CD4-positive, alpha-beta T cell treated with Interferon alpha-2 for 1 hour (primary cell): ENCODE measurements at regions not wholly inside any gene's neighbourhood (a gene's known extent, or its start where the extent isn't known, plus 50 kb on each side); places are given as distances from the start of the nearest gene placed in this dataset.
A peak's percentile ranks its signal among the peaks of the same experiment; 100 is the strongest.
"Not testable (repeated sequence)": the region's sequence is repeated elsewhere in the genome, so short reads cannot be mapped to it uniquely, and the experiment has no call there.

Source experiments
- DNase-seq, 2 donors: peaks; one replicate each; pipeline ENCODE4 v3.0.0-alpha.2; 2020 to 2022

DNA sequence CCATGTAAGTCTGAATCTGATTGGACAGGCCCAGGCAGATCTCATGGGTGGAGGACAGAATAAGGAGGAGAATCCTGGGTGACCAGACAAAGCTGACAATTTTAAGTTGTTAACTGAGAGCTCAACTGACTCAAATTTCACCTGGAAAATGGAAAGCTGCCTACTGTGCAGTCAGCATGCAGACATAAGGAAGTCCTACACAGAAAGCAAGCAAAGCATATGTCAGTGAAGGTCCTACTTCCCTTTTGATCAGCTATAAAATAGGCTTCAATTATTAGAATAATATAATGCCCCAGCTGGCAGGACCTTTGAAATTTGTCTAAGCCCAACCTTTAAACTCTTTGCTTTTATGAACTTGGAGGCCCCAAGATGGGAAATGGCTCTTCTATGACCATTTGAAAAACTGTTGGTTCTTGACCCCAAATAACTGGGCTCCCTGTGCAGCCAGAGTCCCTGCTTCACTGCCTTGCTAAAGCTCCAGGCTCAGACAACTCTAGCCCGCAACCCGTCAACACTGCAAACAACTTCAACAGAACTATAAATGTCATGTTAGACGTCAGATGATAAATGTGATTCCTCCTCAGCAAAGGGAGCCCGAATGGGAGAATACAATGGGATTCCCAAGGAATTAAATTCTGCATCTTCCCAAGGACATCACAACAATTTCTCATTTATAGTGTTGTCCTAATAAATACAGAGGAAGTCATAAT, 118.9 kb upstream of the ADRA1B start:
- no peak for DNase-seq

DNA sequence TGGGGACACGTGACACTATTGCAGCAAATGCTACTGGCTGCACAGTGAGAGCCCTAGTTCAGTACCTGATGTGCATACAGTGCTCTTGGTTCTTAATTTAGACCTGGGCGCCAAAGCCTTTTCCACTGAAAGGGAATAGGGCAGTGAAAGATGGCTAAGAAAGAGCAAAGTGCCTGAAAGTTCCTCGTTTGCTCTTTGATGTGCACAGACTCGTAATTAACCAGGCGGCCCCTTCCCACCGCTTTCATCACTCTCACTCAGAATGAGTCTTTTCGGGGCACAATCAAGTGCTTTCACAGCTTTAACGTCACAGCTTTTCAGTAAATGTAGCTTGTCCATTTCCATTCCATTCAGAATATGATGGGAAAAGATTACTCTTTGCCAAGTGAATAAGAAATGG, 116.6 kb upstream of the ADRA1B start:
- no peak for DNase-seq

DNA sequence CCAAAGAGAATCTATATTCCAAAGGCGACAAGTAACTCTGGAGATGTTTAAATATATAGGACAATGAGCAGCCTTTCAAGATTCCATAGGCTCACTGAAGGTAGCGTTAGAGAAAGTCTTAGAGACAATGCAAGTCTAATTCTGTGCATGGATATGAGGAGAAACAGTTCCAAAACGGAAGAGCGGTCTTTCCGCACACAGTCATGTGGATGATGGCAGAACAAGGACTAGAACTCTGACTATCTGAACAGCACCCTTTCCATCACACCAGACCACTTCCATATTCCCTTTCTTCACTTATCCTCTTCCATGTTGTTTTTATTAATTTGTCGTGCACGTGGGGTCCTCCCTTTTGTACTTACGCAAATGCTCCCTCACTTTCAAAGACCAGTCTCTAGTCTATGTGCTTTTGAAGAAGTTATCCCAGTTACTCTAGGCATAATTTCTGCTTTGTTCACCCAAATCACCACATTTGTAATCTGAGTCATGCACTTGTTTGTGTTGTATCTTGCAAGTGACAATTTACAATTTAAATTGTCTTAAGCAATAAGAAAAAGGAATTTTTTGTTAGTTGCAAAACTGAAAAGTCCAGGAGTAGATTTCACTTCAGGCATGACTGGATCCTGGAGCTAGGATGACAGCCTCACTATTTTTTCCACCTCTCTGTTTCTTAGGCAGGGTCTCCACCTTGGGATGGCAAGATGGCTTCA, 116.0 kb upstream of the ADRA1B start:
- DNase-seq = no peak

DNA sequence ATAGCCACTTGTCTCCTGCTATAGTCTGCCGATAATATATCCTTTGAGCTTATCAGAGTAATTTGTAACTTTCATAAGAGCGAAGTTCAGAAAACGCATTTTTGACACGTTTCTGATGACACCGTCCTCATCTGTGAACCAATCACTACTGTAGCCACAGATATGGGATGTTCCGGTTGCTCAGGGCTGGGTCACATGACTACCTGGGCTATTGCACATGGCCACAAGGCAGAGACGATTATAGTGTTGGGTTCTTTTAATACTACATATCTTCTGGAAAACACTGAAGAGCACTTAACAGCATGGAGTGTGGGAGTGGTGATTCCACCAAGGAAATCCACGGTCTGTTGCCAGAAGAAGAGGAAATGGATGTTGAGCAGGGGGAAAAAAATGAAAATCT, 115.0 kb upstream of the ADRA1B start:
- DNase-seq = no peak

DNA sequence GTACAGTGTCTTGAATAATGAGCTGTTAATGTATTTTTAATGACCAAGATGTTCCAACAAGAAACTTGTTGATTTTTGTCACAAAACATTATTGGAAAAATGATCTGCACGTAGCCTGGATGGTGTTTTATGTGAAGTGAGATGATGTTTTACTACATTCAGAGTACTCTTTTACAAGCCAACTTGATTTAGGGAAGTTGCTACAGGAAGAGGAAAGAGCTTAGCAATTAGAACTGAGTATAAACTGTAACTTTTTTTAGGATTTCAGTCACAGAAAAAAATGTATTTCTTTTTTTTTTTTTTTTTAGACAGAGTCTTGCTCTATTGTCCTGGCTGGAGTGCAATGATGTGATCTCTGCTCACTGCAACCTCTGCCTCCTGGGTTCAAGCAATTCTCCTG, 113.6 kb upstream of the ADRA1B start:
- DNase-seq = no peak

DNA sequence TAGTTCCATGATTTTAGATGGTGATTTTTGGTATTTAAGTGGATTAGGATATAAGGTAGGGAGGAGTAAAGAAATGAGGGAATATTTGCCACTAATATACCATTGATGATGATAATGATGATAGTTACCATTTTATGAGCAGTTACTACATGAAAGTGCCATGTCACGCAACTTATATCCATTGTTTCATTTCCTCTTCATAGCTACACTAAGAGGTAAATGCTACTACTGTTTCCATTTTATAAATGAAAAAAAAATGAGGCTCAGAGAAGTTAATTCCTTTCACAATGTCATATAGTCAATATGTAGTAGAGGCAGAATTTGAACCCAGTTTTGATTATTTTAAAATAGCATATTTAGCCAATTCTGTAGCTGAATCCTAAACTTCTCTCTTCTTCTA, 112.2 kb upstream of the ADRA1B start:
- no peak for DNase-seq

DNA sequence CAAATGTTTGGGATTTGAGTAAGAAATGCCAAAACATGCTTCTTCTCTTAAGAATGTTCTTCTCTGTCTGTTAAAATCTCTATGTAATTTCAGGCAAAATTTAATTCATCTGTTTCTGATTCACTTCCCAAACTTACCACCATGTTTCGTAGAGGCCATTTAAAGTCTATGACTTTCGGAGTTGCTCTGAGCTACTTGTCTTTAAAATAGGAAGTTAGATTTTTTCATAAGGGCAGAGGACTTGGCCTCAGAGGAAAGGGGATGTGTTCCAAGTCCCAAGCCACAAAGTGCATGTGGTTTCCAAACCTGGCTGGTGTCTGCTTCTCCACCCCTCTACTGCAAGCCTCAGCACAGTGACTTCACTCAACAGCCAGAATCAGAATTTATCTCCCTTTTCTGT, 111.3 kb upstream of the ADRA1B start:
- peak; percentile 21 to 37 for DNase-seq

DNA sequence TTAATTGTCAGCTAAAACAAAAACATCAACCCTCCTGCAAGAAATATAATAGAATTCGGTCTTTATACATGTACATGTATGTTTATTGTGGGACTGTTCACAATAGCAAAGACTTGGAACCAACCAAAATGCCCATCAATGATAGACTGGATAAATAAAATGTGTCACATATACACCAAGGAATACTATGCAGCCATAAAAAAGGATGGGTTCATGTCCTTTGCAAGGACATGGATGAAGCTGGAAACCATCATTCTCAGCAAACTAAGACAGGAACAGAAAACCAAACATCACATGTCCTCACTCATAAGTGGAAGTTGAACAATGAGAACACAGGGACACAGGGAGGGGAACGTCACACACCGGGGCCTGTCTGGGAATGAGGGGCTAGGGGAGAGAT, 109.1 kb upstream of the ADRA1B start:
- DNase-seq = not testable (repeated sequence)

DNA sequence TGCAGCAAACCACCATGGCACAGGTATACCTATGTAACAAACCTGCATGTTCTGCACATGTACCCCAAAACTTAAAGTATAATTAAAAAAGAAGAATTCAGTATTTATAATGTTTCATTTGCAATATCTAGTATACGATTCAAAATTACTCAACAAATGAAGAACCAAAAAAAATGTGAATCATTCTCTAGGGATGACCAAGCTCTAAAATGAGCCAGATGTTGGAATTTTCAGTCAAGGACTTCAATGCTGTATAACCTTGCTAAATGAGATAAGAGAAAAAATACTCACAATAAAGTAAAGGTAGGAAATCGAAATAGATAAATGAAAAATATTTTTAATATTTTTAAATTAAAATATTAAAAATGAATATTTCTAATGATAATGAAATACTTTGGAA, 108.7 kb upstream of the ADRA1B start:
- no peak for DNase-seq

DNA sequence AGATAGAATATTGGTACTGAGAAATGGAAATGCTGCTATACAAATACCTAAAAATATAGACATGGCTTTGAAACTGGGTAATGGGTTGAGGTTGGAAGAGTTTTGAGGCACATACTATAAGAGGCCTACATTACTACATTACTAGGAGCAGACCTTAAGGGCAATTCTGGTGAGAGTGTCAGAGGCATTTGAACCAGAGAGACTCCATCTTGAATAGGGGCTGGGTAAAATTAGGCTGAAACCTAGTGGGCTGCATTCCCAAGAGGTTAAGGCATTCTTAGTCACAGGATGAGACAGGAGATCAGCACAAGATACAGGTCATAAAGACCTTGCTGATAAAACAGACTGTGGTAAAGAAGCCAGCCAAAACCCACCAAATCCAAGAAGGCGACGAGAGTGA, 104.6 kb upstream of the ADRA1B start:
- DNase-seq = no peak

DNA sequence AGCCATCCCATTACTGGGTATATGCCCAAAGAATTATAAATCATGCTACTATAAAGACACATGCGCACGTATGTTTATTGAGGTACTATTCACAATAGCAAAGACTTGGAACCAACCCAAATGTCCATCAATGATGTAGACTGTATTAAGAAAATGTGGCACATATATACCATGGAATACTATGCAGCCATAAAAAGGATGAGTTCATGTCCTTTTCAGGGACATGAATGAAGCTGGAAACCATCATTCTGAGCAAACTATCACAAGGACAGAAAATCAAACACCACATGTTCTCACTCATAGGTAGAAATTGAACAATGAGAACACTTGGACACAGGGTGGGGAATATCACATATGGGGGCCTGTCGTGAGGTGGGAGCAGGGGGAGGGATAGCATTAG, 103.5 kb upstream of the ADRA1B start:
- not testable (repeated sequence) for DNase-seq

DNA sequence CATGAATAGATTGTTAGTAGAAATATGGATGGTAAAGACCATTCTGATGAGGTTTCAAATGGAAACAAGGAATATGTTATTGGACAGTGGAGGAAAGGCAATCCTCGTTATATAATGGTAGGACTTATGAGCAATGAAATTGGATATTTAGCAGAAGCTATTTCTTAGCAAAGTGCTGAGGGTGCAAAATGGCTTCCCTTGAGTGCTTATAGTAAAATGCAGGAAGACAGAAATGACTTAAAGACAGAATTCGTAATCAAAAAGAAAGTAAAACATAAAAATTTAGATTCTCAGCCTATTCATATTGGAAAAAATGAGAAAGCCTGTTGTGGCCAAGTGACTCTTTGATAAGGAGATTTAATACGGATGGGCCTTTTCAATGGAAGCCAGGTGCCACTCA, 102.1 kb upstream of the ADRA1B start:
- no peak for DNase-seq

DNA sequence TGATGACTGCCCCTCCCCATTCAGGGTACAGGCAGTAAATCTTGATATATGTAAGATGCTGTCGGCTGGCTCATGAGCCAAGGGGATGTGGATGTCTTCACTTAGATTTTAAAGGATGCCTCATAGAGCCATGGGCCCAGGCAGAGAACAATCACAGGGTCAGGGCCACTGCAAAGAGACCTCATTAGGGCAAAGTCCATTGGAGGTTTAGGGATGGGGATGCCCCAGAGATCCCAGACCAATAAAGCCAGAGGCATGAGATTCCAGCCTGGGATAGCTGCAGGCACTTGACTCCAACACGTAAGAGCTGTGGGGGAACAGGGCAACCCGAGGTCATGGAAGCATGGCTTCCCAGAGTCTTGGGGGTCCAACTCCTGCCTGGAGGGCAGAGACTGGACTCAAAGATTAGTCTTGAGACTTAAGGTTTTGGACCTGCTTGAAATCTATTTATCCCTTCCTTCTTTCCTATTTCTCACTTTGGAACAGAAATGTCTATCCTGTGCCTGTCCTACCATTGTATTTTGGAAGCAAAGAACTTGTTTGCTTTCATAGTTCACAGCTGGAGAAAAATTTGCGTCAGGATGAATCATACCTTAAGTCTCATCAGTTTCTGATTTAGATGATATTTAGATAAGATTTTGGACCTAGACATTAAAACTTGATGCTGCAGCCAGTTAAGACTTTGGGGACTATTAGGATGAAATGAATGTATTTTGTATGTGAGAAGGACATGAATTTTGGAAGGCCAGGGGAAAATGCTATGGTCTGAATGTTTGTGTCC, 101.3 kb upstream of the ADRA1B start:
- DNase-seq = no peak

DNA sequence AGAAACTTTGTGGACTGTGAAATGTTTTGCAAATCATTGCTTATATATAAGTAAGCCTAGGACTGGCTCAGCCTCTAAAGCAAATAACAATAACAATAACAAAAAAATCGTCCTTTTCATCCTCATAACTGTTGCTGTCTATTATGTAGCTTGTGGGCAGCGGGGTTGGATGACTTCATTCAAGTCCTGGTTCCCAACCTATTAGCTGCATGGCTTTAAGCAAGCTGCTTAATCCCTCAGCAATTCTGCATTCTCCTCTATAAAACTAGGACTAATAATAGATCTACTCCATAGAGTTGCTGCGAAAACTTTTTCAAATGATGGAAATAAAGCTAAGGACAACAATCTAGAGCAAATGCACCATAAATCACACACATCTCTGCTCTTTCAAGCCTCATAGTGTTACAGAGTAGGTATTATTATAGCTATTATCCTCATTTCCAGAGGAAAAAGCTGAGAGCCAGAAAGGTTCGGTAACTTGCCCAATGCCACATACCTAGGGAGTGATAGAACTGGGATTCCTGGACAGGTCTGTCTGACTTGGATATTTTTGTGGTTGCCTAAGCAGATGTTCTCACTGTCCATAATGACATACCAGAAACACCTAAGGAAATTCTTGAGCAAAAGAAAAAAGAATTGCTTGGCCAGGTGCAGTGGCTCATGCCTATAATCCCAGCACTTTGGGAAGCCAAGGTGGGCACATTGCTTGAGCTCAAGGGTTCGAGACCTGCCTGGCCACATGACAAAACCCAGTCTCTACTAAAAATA, 98.8 kb upstream of the ADRA1B start:
- DNase-seq = no peak

DNA sequence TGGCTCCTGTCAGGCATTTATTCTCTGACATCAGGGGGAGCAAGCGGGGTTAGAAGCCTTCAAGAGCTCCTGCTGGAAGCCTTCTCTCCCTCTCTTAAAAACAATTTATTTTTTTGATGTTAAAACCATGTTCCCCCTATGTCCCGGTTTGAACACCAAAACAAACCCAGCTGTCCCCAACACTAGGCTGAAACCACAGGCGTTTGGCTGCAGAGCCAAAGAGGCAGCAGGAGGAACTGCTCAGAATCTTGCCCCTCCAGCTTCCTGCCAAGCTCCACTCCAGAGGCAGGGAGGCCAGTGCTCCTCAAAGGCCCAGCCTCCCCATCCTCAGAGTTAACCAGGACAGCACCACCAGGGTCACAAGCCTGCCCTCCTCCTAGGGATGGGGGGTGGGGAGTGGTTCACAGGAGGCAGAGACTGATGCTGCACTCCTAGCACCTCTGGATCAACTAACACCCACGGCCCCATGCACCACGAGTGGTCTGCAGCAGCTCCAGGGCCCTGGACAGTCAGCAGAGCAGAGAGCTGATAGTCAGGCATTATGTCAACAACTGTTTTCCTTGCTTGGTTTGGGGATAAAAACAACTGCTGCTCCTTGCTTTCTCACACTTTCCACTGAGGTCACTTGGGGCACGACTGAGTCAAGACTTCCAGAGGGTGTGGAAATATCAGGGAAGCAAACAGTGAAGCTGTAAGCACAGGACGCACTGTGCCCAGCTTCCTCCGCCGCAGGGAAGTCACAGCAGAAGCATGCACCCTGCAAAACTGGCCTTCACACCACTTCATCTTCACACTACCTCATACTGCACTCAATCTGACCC, 96.5 kb upstream of the ADRA1B start:
- DNase-seq = no peak

DNA sequence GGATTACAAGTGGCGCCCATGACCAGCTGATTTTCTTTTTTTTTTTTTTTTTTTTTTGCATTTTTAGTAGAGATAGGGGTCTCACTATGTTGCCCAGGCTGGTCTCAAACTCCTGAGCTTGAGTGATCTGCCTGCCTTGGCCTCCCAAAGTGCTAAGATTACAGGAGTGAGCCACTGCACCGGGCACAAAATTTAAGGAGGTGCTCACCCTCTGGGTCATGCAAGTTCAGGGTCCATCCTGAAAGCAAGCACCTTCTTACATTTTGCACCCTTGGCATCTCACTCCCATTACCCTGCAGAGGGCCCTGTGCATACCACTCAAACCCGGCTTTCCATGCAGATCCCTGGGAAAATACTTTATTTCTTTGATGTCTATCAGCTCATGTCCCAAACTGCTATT, 95.6 kb upstream of the ADRA1B start:
- no peak for DNase-seq

DNA sequence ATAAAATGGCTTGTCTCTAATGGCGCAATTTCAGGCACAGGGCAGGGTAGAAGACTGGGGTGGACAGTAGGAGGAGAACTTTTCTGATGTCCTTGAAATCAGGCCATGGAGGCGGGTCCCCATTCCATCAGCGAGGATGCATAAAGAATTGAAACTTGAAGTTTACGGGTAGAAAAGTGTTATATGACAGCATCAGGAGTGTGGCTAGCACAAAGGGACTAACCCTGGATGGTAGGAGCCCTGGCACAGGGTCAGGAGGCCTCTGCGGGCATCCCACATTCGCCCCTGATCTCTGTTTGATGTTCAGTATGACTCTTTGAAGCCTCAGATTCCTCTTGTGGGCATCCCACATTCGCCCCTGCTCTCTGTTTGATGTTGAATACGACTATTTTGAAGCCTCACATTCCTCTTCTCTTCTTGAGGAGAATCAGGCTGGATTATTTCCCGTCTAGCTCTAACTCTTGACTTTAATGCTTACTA, 94.8 kb upstream of the ADRA1B start:
- DNase-seq = no peak

DNA sequence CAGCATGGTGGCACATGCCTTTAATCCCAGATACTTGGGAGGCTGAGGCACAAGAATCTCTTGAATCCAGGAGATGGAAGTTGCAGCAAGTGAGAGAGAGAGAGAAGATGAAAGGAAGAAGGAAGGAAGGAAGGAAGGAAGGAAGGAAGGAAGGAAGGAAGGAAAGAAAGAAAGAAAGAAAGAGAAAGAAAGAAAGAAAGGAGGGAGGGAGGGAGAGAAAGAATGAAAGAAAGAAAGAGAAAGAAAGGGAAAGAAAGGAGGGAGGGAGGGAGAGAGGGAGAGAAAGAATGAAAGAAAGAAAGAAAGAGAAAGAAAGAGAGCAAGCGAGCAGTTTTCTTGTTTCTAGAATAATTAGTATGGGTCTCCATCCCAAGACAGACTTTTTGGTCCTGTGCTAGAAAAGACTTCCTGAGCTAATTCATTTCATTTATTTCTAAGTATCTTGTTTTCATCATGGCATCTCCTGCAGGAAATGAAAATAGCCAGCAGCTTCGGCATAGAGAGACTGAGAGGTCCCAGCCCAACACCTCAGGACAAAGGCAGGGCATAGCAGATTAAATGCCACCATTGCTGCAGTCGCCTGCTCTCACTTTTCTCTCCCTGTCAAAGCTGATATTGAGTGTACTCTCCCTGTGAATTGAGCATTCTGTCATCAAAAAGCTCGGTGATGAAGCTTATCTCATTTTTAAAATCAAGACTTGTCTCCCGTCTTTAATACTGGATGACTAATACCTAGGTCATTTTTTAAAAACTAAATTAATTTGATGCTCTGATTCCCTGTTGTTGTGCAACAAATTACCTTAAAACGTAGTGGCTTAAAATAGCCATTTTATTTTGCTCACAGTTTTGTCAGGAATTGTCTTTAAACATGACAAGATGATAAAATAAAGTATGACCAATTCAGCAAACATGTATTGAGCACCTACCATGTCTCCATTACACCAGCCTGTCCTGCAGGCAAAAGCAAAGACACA, 91.8 kb upstream of the ADRA1B start:
- no peak for DNase-seq

DNA sequence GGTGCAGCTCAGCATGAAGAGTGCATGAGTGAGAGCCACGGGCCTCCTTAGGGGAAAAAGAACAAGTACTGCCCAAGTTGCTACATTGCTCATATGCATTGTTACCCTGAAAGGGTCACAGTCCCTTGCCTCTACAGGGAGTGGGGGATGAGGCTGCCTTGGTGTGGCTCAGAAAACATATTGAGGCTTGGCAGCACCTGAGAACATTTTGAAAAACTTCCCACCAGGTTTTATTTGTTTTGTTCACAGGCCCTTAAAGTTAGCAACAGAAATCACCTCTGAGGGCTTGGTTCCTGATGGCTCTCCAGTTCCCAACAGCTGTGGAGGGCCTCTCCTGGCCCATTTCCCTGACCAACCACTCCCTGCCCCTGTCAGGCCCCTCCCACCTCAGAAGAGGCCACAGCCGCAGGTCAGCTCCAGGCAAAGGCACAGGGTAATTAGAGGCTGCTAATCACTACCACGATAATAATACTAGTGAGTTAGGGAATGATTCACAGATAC, 90.7 kb upstream of the ADRA1B start:
- no peak for DNase-seq

DNA sequence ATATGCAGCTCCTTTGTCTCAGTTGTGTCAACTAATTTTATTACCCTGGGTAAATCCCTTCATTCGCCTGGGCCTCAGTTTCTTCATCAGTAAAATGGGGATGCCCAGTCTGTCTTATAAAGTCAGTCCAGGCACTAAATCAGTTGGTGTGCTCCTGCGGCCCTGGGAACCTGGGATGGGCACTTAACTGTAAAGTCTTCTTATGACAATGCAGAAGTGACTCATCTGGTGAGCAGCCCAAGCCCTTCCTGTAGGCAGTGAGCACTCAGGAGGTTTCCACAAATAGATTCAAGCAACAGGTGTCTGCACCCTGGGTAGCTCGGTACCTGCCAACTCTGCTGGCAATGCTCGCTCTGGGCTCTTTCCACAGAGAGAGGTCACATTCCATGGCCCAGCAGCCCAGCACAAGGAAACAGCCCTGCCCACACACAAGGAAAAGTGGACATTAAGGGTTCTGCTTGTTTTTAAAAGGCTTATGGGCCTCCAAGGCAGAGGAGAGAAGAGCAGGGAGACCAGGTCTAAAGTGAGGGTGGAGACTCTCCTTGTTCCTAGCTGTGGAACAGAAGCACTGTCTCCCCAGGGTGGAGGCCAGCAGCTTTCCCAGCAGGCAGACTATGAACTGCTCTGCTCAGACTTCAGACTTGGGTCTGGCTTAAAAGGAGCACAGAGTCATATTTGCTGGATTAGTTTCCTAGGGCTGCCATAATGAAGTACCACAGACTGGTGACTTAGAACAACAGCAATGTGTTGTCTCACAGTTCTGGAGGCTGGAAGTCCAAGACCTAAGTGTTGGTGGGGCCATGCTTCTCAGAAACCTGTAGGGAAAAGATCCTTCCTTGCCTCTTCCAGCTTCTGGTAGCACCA, 89.7 kb upstream of the ADRA1B start:
- DNase-seq = no peak
